ENCODE measurements at regions not wholly inside any gene's neighbourhood (a gene's known extent, or its start where the extent isn't known, plus 50 kb on each side); places are given as distances from the start of the nearest gene placed in this dataset.

GRCh38 chr1:82598812-82599211 is 798.1 kb downstream of the ADGRL2 start:
- ATAC-seq (replicated peaks in 1 of 4), result no peak
- no peak overlapping the region for H3K27ac ChIP-seq (ENCODE audit: low read length)
- ChIA-PET CTCF (no interaction called here), POLR2A (no interaction called here)
- H3K36me3 Mint-ChIP-seq, result no peaks in the 10 kb centered on the region
- no peak for DNase-seq
- H3K9me3 Mint-ChIP-seq, result no peaks in the 10 kb centered on the region
- no peaks in the 10 kb centered on the region for H3K27me3 Mint-ChIP-seq
- no peak overlapping the region for H3K4me3 ChIP-seq (ENCODE audit: control insufficient read depth in 1 of 2, extremely low read depth in 1 of 2, low read length in 1 of 2)
- H3K36me3 ChIP-seq (ENCODE audit: control insufficient read depth in 2 of 2, extremely low read depth in 1 of 2, insufficient read depth in 1 of 2, low read length in 1 of 2), result no peaks in the 10 kb centered on the region
- H3K9me3 ChIP-seq, result no peaks in the 10 kb centered on the region
- peaks cover 0 to 10% of the 10 kb centered on the region in 2 experiments for H3K4me1 ChIP-seq (ENCODE audit: control insufficient read depth in 1 of 2, extremely low read depth in 1 of 2, insufficient read depth in 2 of 2, low read length in 2 of 2)
- no peak overlapping the region for H3K27ac Mint-ChIP-seq
- H3K27me3 ChIP-seq (replicated peaks in 1 of 2; ENCODE audit: control insufficient read depth in 2 of 2, extremely low read depth in 1 of 2, insufficient read depth in 2 of 2, low read length in 1 of 2), result no peaks in the 10 kb centered on the region
- peaks cover 2 to 6% (median 3%) of the 10 kb centered on the region in 3 donors for H3K4me1 Mint-ChIP-seq
- no peak overlapping the region for H3K4me3 Mint-ChIP-seq

- H3K27me3 ChIP-seq (replicated peaks in 1 of 2; ENCODE audit: control insufficient read depth in 2 of 2, extremely low read depth in 1 of 2, insufficient read depth in 2 of 2, low read length in 1 of 2), result no peaks in the 10 kb centered on the region
- Mint-ChIP-seq H3K27ac (no peak overlapping the region), H3K9me3 (no peaks in the 10 kb centered on the region), H3K27me3 (no peaks in the 10 kb centered on the region), H3K4me3 (no peak overlapping the region), H3K36me3 (no peaks in the 10 kb centered on the region), H3K4me1 (peaks cover 2 to 6% (median 3%) of the 10 kb centered on the region in 3 donors)
- H3K4me3 ChIP-seq (ENCODE audit: control insufficient read depth in 1 of 2, extremely low read depth in 1 of 2, low read length in 1 of 2), result no peak overlapping the region
- ATAC-seq (replicated peaks in 1 of 4) (no peak), DNase-seq (no peak)
- H3K9me3 ChIP-seq, result no peaks in the 10 kb centered on the region
- no peak overlapping the region for H3K27ac ChIP-seq (ENCODE audit: low read length)
- H3K36me3 ChIP-seq (ENCODE audit: control insufficient read depth in 2 of 2, extremely low read depth in 1 of 2, insufficient read depth in 1 of 2, low read length in 1 of 2), result no peaks in the 10 kb centered on the region
- POLR2A ChIA-PET, result no interaction called here
- H3K4me1 ChIP-seq (ENCODE audit: control insufficient read depth in 1 of 2, extremely low read depth in 1 of 2, insufficient read depth in 2 of 2, low read length in 2 of 2), result peaks cover 0 to 10% of the 10 kb centered on the region in 2 experiments
- CTCF ChIA-PET, result no interaction called here
Measured at GRCh38 chr1:82598337-82598736, 797.6 kb downstream of the ADGRL2 start.

GRCh38 chr1:82597649-82598048 is 796.9 kb downstream of the ADGRL2 start:
- Mint-ChIP-seq H3K27me3 (no peaks in the 10 kb centered on the region), H3K4me3 (no peak overlapping the region), H3K4me1 (peaks cover 2 to 6% (median 3%) of the 10 kb centered on the region in 3 donors), H3K36me3 (no peaks in the 10 kb centered on the region), H3K27ac (no peak overlapping the region), H3K9me3 (no peaks in the 10 kb centered on the region)
- no peak overlapping the region for H3K4me3 ChIP-seq (ENCODE audit: control insufficient read depth in 1 of 2, extremely low read depth in 1 of 2, low read length in 1 of 2)
- no peaks in the 10 kb centered on the region for H3K9me3 ChIP-seq
- H3K27me3 ChIP-seq (replicated peaks in 1 of 2; ENCODE audit: control insufficient read depth in 2 of 2, extremely low read depth in 1 of 2, insufficient read depth in 2 of 2, low read length in 1 of 2), result no peaks in the 10 kb centered on the region
- ChIA-PET CTCF (no interaction called here), POLR2A (no interaction called here)
- no peak overlapping the region for H3K27ac ChIP-seq (ENCODE audit: low read length)
- H3K4me1 ChIP-seq (ENCODE audit: control insufficient read depth in 1 of 2, extremely low read depth in 1 of 2, insufficient read depth in 2 of 2, low read length in 2 of 2), result peaks cover 0 to 10% of the 10 kb centered on the region in 2 experiments
- DNase-seq (no peak), ATAC-seq (replicated peaks in 1 of 4) (no peak)
- WGBS (ENCODE audit: insufficient coverage), result 88% methylated on average over 1 of the region's 3 CpGs
- H3K36me3 ChIP-seq (ENCODE audit: control insufficient read depth in 2 of 2, extremely low read depth in 1 of 2, insufficient read depth in 1 of 2, low read length in 1 of 2), result no peaks in the 10 kb centered on the region

- H3K27ac Mint-ChIP-seq, result no peak overlapping the region
Measured at GRCh38 chr1:82597141-82597540, 796.4 kb downstream of the ADGRL2 start.

GRCh38 chr1:82593561-82593960 is 792.8 kb downstream of the ADGRL2 start:
- ChIA-PET CTCF (no interaction called here), POLR2A (no interaction called here)
- Histone ChIP-seq H3K4me3 (ENCODE audit: control insufficient read depth in 1 of 2, extremely low read depth in 1 of 2, low read length in 1 of 2) (no peak overlapping the region), H3K27me3 (replicated peaks in 1 of 2; ENCODE audit: control insufficient read depth in 2 of 2, extremely low read depth in 1 of 2, insufficient read depth in 2 of 2, low read length in 1 of 2) (no peaks in the 10 kb centered on the region), H3K36me3 (ENCODE audit: control insufficient read depth in 2 of 2, extremely low read depth in 1 of 2, insufficient read depth in 1 of 2, low read length in 1 of 2) (no peaks in the 10 kb centered on the region), H3K9me3 (no peaks in the 10 kb centered on the region), H3K27ac (ENCODE audit: low read length) (no peak overlapping the region), H3K4me1 (ENCODE audit: control insufficient read depth in 1 of 2, extremely low read depth in 1 of 2, insufficient read depth in 2 of 2, low read length in 2 of 2) (peaks cover 0 to 10% of the 10 kb centered on the region in 2 experiments)
- no peak overlapping the region for H3K4me3 Mint-ChIP-seq
- WGBS (ENCODE audit: insufficient coverage), result 17% methylated on average over 1 of the region's 2 CpGs
- H3K36me3 Mint-ChIP-seq, result no peaks in the 10 kb centered on the region
- H3K27ac Mint-ChIP-seq, result no peak overlapping the region
- H3K9me3 Mint-ChIP-seq, result no peaks in the 10 kb centered on the region
- ATAC-seq (replicated peaks in 1 of 4), result no peak
- H3K27me3 Mint-ChIP-seq, result no peaks in the 10 kb centered on the region
- no peak for DNase-seq
- H3K4me1 Mint-ChIP-seq, result peaks cover 0 to under 1% (median 0%) of the 10 kb centered on the region in 3 donors

More at GRCh38 chr1:82597141-82597540, 796.4 kb downstream of the ADGRL2 start:
- Histone ChIP-seq H3K4me3 (ENCODE audit: control insufficient read depth in 1 of 2, extremely low read depth in 1 of 2, low read length in 1 of 2) (no peak overlapping the region), H3K36me3 (ENCODE audit: control insufficient read depth in 2 of 2, extremely low read depth in 1 of 2, insufficient read depth in 1 of 2, low read length in 1 of 2) (no peaks in the 10 kb centered on the region), H3K27ac (ENCODE audit: low read length) (no peak overlapping the region), H3K4me1 (ENCODE audit: control insufficient read depth in 1 of 2, extremely low read depth in 1 of 2, insufficient read depth in 2 of 2, low read length in 2 of 2) (peaks cover 0 to 10% of the 10 kb centered on the region in 2 experiments), H3K27me3 (replicated peaks in 1 of 2; ENCODE audit: control insufficient read depth in 2 of 2, extremely low read depth in 1 of 2, insufficient read depth in 2 of 2, low read length in 1 of 2) (no peaks in the 10 kb centered on the region), H3K9me3 (no peaks in the 10 kb centered on the region)
- peaks cover 2 to 6% (median 3%) of the 10 kb centered on the region in 3 donors for H3K4me1 Mint-ChIP-seq
- H3K36me3 Mint-ChIP-seq, result no peaks in the 10 kb centered on the region
- no peak for ATAC-seq (replicated peaks in 1 of 4)
- CTCF ChIA-PET, result no interaction called here
- no peak for DNase-seq
- no peak overlapping the region for H3K4me3 Mint-ChIP-seq
- POLR2A ChIA-PET, result no interaction called here
- H3K9me3 Mint-ChIP-seq, result no peaks in the 10 kb centered on the region
- no CpG with 5 or more reads among the region's 1 CpG for WGBS (ENCODE audit: insufficient coverage)
- no peaks in the 10 kb centered on the region for H3K27me3 Mint-ChIP-seq

GRCh38 chr1:82589588-82589987 is 788.9 kb downstream of the ADGRL2 start:
- WGBS (ENCODE audit: insufficient coverage), result no CpG with 5 or more reads among the region's 5 CpGs
- H3K4me3 Mint-ChIP-seq, result no peak overlapping the region
- H3K4me1 Mint-ChIP-seq, result no peaks in the 10 kb centered on the region
- H3K9me3 Mint-ChIP-seq, result no peaks in the 10 kb centered on the region
- no peaks in the 10 kb centered on the region for H3K36me3 Mint-ChIP-seq
- Histone ChIP-seq H3K27ac (ENCODE audit: low read length) (no peak overlapping the region), H3K9me3 (no peaks in the 10 kb centered on the region), H3K4me1 (ENCODE audit: control insufficient read depth in 1 of 2, extremely low read depth in 1 of 2, insufficient read depth in 2 of 2, low read length in 2 of 2) (no peaks in the 10 kb centered on the region), H3K4me3 (ENCODE audit: control insufficient read depth in 1 of 2, extremely low read depth in 1 of 2, low read length in 1 of 2) (no peak overlapping the region), H3K27me3 (replicated peaks in 1 of 2; ENCODE audit: control insufficient read depth in 2 of 2, extremely low read depth in 1 of 2, insufficient read depth in 2 of 2, low read length in 1 of 2) (no peaks in the 10 kb centered on the region), H3K36me3 (ENCODE audit: control insufficient read depth in 2 of 2, extremely low read depth in 1 of 2, insufficient read depth in 1 of 2, low read length in 1 of 2) (no peaks in the 10 kb centered on the region)
- no peak overlapping the region for H3K27ac Mint-ChIP-seq
- POLR2A ChIA-PET, result no interaction called here
- ATAC-seq (replicated peaks in 1 of 4), result no peak
- CTCF ChIA-PET, result interaction anchor here in 1 of 2 donors (0.7 kb wide), 1 partner anchor 30 kb away, joined by 5 read pairs; no protein-coding TSS in a partner anchor
- DNase-seq, result no peak
- H3K27me3 Mint-ChIP-seq, result no peaks in the 10 kb centered on the region

GRCh38 chr1:82587371-82587770 is 786.6 kb downstream of the ADGRL2 start:
- H3K27me3 Mint-ChIP-seq, result no peaks in the 10 kb centered on the region
- no peak overlapping the region for H3K27ac ChIP-seq (ENCODE audit: low read length)
- H3K4me3 Mint-ChIP-seq, result no peak overlapping the region
- no CpG with 5 or more reads among the region's 1 CpG for WGBS (ENCODE audit: insufficient coverage)
- no peaks in the 10 kb centered on the region for H3K36me3 ChIP-seq (ENCODE audit: control insufficient read depth in 2 of 2, extremely low read depth in 1 of 2, insufficient read depth in 1 of 2, low read length in 1 of 2)
- CTCF ChIA-PET, result no interaction called here
- H3K4me3 ChIP-seq (ENCODE audit: control insufficient read depth in 1 of 2, extremely low read depth in 1 of 2, low read length in 1 of 2), result no peak overlapping the region
- peaks cover 0 to 2% (median 0%) of the 10 kb centered on the region in 3 donors for H3K9me3 Mint-ChIP-seq
- DNase-seq (no peak), ATAC-seq (replicated peaks in 1 of 4) (no peak)
- no peaks in the 10 kb centered on the region for H3K36me3 Mint-ChIP-seq
- no peaks in the 10 kb centered on the region for H3K9me3 ChIP-seq
- H3K27ac Mint-ChIP-seq, result no peak overlapping the region
- H3K27me3 ChIP-seq (replicated peaks in 1 of 2; ENCODE audit: control insufficient read depth in 2 of 2, extremely low read depth in 1 of 2, insufficient read depth in 2 of 2, low read length in 1 of 2), result no peaks in the 10 kb centered on the region
- no peaks in the 10 kb centered on the region for H3K4me1 ChIP-seq (ENCODE audit: control insufficient read depth in 1 of 2, extremely low read depth in 1 of 2, insufficient read depth in 2 of 2, low read length in 2 of 2)
- no peaks in the 10 kb centered on the region for H3K4me1 Mint-ChIP-seq
- POLR2A ChIA-PET, result no interaction called here

Measured in T-cell (primary cell).